NOMO-1 treated with DMSO at 0.1 percent for 48 hours (cell line): ENCODE measurements at regions not wholly inside any gene's neighbourhood (a gene's known extent, or its start where the extent isn't known, plus 50 kb on each side); places are given as distances from the start of the nearest gene placed in this dataset.
"Not testable (repeated sequence)": the region's sequence is repeated elsewhere in the genome, so short reads cannot be mapped to it uniquely, and the experiment has no call there.

Source experiments
- DNase-seq: peaks from one replicate; lab custom pipeline; 2025; ENCODE audit not compliant: unreplicated experiment; lab: John Stamatoyannopoulos, UW

- no peak for DNase-seq
Measured at GRCh38 chr22:48422900-48423480, 1404.7 kb downstream of the BRD1 start.

- no peak for DNase-seq
Measured at GRCh38 chr22:48418831-48419230, 1408.8 kb downstream of the BRD1 start.

- DNase-seq, result no peak
Measured at GRCh38 chr22:48417225-48418070, 1410.2 kb downstream of the BRD1 start.

GRCh38 chr22:48416396-48417224 lies 1411.1 kb downstream of the BRD1 start:
- no peak for DNase-seq

GRCh38 chr22:48415520-48415919 lies 1412.2 kb downstream of the BRD1 start:
- DNase-seq, result no peak

- no peak for DNase-seq
Measured at GRCh38 chr22:48414651-48415050, 1413.0 kb downstream of the BRD1 start.

- DNase-seq, result not testable (repeated sequence)
Measured at GRCh38 chr22:48412931-48413330, 1414.7 kb downstream of the BRD1 start.

GRCh38 chr22:48410536-48410935 lies 1417.1 kb downstream of the BRD1 start:
- DNase-seq, result no peak

- no peak for DNase-seq
Measured at GRCh38 chr22:48407256-48407955, 1420.3 kb downstream of the BRD1 start.

GRCh38 chr22:48406161-48406560 lies 1421.5 kb downstream of the BRD1 start:
- no peak for DNase-seq

- no peak for DNase-seq
Measured at GRCh38 chr22:48405741-48406140, 1421.9 kb downstream of the BRD1 start.

- no peak for DNase-seq
Measured at GRCh38 chr22:48404801-48405447, 1422.7 kb downstream of the BRD1 start.

- no peak for DNase-seq
Measured at GRCh38 chr22:48403521-48404403, 1423.9 kb downstream of the BRD1 start.

- DNase-seq, result no peak
Measured at GRCh38 chr22:48402591-48403031, 1425.1 kb downstream of the BRD1 start.

GRCh38 chr22:48401523-48401922 lies 1426.2 kb downstream of the BRD1 start:
- DNase-seq, result not testable (repeated sequence)

GRCh38 chr22:48398181-48398905 lies 1429.3 kb downstream of the BRD1 start:
- no peak for DNase-seq

GRCh38 chr22:48397531-48398180 lies 1430.0 kb downstream of the BRD1 start:
- no peak for DNase-seq

- DNase-seq, result no peak
Measured at GRCh38 chr22:48396785-48397530, 1430.7 kb downstream of the BRD1 start.
